IMR-90 (cell line): ENCODE measurements at regions not wholly inside any gene's neighbourhood (a gene's known extent, or its start where the extent isn't known, plus 50 kb on each side); places are given as distances from the start of the nearest gene placed in this dataset.
A peak's percentile ranks its signal among the peaks of the same experiment; 100 is the strongest.

Experiments
- ATAC-seq: fragments of 200-7000 bp; cut with Tn5 transposase; 2 replicates; pipeline ENCODE4 v1.9.1; 2020; ENCODE audit warnings: low read depth, mild to moderate bottlenecking, moderate library complexity
- BruUV-seq: library from RNA; stranded (reverse); fragments of 400-500 nt; replicated peaks from 2 replicates; lab custom pipeline; 2021; lab: Mats Ljungman, UMichigan
- CTCF ChIA-PET: fragments of 300-600 bp; formaldehyde crosslinking; extraction: SDS; loops from one replicate; lab custom pipeline; 2021; ENCODE audit warnings: antibody characterized with exemption; lab: Yijun Ruan, JAX
- POLR2A ChIA-PET: fragments of 300-600 bp; sonication (Branson Sonifier 250); formaldehyde crosslinking; loops from one replicate; lab custom pipeline; 2022; ENCODE audit warnings: antibody characterized with exemption; ENCODE audit not compliant: unreplicated experiment; lab: Charles Lee
- DNase-seq: peaks from one replicate; pipeline ENCODE4 v3.0.0; 2013
- H2AFZ ChIP-seq: replicated peaks from 2 replicates; pipeline ENCODE3; 2013; ENCODE audit warnings: low read length, mild to moderate bottlenecking; ENCODE audit not compliant: poor library complexity
- H2AK5ac ChIP-seq: 2 replicates; pipeline ENCODE4 v1.6.1; 2013; ENCODE audit warnings: low read depth, low read length, inconsistent platforms
- H2AK9ac ChIP-seq: replicated peaks from 2 replicates; pipeline ENCODE3; 2013; ENCODE audit warnings: mild to moderate bottlenecking, low read depth, low read length, moderate library complexity; ENCODE audit not compliant: poor library complexity
- H2BK120ac ChIP-seq: 2 replicates; pipeline ENCODE4 v1.6.1; 2013; ENCODE audit warnings: low read depth, low read length, inconsistent platforms
- H2BK15ac ChIP-seq: 3 replicates; pipeline ENCODE4 v1.6.1; 2013; ENCODE audit warnings: low read depth, low read length, inconsistent platforms
- H2BK20ac ChIP-seq: 2 replicates; pipeline ENCODE4 v1.6.1; 2013; ENCODE audit warnings: low read depth, mild to moderate bottlenecking, inconsistent platforms, low read length, moderate library complexity
- H2BK5ac ChIP-seq: 2 replicates; pipeline ENCODE4 v1.6.1; 2013; ENCODE audit warnings: mild to moderate bottlenecking, low read depth, low read length, inconsistent platforms; ENCODE audit not compliant: poor library complexity, severe bottlenecking
- H3K14ac ChIP-seq: replicated peaks from 2 replicates; pipeline ENCODE4 v1.6.1; 2013; ENCODE audit warnings: low read depth, low read length, inconsistent platforms
- H3K18ac ChIP-seq: 2 replicates; pipeline ENCODE4 v1.6.1; 2013; ENCODE audit warnings: low read depth, low read length, control low read depth
- H3K23ac ChIP-seq: 2 replicates; pipeline ENCODE4 v1.6.1; 2013; ENCODE audit warnings: low read depth, low read length, inconsistent platforms
- H3K27ac ChIP-seq: 2 replicates; pipeline ENCODE4 v1.5.1; 2013; ENCODE audit warnings: mild to moderate bottlenecking, control low read depth, low read length; ENCODE audit not compliant: insufficient read depth
- H3K27me3 ChIP-seq: 2 replicates; pipeline ENCODE4 v1.6.1; 2013; ENCODE audit warnings: low read length; ENCODE audit not compliant: control insufficient read depth, insufficient read depth
- H3K36me3 ChIP-seq: 2 replicates; pipeline ENCODE4 v1.6.1; 2013; ENCODE audit warnings: low read length, mixed read lengths; ENCODE audit not compliant: control insufficient read depth, insufficient read depth
- H3K4ac ChIP-seq: 2 replicates; pipeline ENCODE4 v1.6.1; 2013; ENCODE audit warnings: low read depth, low read length, inconsistent platforms
- H3K4me1 ChIP-seq: 2 replicates; pipeline ENCODE4 v1.6.1; 2013; ENCODE audit warnings: low read length, mixed read lengths; ENCODE audit not compliant: control insufficient read depth, insufficient read depth
- H3K4me2 ChIP-seq: 2 replicates; pipeline ENCODE4 v1.6.1; 2013; ENCODE audit warnings: low read depth, mild to moderate bottlenecking, control low read depth, low read length, moderate library complexity
- H3K4me3 ChIP-seq: 2 replicates; pipeline ENCODE4 v1.5.1; 2013; ENCODE audit warnings: low read depth, mild to moderate bottlenecking, control low read depth, low read length, moderate library complexity; ENCODE audit not compliant: insufficient read depth
- H3K56ac ChIP-seq: 2 replicates; pipeline ENCODE4 v1.6.1; 2013; ENCODE audit warnings: low read length, inconsistent platforms; ENCODE audit not compliant: insufficient read depth; ENCODE audit errors: extremely low read depth
- H3K79me1 ChIP-seq, 2 experiments: 2 replicates each; pipeline ENCODE4 v1.6.1; 2013; ENCODE audit warnings: low read length in 2 of 2, inconsistent platforms in 1 of 2, low read depth in 1 of 2
- H3K9ac ChIP-seq: 2 replicates; pipeline ENCODE4 v1.6.1; 2013; ENCODE audit warnings: low read depth, low read length, control low read depth
- H3K9me1 ChIP-seq: 2 replicates; pipeline ENCODE4 v1.6.1; 2013; ENCODE audit warnings: low read length, inconsistent platforms; ENCODE audit not compliant: insufficient read depth
- H3K9me3 ChIP-seq: 2 replicates; pipeline ENCODE4 v1.6.1; 2013; ENCODE audit warnings: low read length; ENCODE audit not compliant: control insufficient read depth, insufficient read depth
- H4K20me1 ChIP-seq: 2 replicates; pipeline ENCODE4 v1.6.1; 2013; ENCODE audit warnings: low read length, inconsistent platforms; ENCODE audit not compliant: insufficient read depth
- H4K5ac ChIP-seq: 2 replicates; pipeline ENCODE4 v1.6.1; 2013; ENCODE audit warnings: mild to moderate bottlenecking, low read depth, low read length, control low read depth
- H4K8ac ChIP-seq, 2 experiments: 2 replicates each; pipeline ENCODE4 v1.6.1; 2013; ENCODE audit warnings: low read depth in 2 of 2, low read length in 2 of 2, control low read depth in 1 of 2, inconsistent platforms in 1 of 2
- H4K91ac ChIP-seq: 2 replicates; pipeline ENCODE4 v1.6.1; 2013; ENCODE audit warnings: low read depth, low read length, inconsistent platforms; ENCODE audit not compliant: insufficient read depth
- BHLHE40 ChIP-seq: fragments of 150-350 bp; IDR thresholded peaks from 2 replicates; pipeline ENCODE4 v1.6.1; 2016; ENCODE audit warnings: mild to moderate bottlenecking, low read depth, low read length
- CEBPB ChIP-seq: IDR thresholded peaks from 2 replicates; pipeline ENCODE4 v1.6.1; 2012; ENCODE audit warnings: low read depth, low read length, improper control_type of control experiment
- CHD1 ChIP-seq: IDR thresholded peaks from 2 replicates; pipeline ENCODE4 v1.6.1; 2012; ENCODE audit warnings: low read depth, low read length, improper control_type of control experiment
- FOS ChIP-seq: fragments of 150-350 bp; IDR thresholded peaks from 2 replicates; pipeline ENCODE4 v1.6.1; 2016; ENCODE audit warnings: low read depth, low read length
- MAZ ChIP-seq: IDR thresholded peaks from 2 replicates; pipeline ENCODE4 v1.6.1; 2012; ENCODE audit warnings: low read depth, mild to moderate bottlenecking, low read length, improper control_type of control experiment, moderate library complexity, borderline replicate concordance
- MXI1 ChIP-seq: IDR thresholded peaks from 2 replicates; pipeline ENCODE4 v1.6.1; 2012; ENCODE audit warnings: low read depth, mild to moderate bottlenecking, low read length, moderate library complexity, borderline replicate concordance
- NFE2L2 ChIP-seq: fragments of 150-350 bp; IDR thresholded peaks from 2 replicates; pipeline ENCODE4 v1.6.1; 2016; ENCODE audit warnings: low read depth, mild to moderate bottlenecking, low read length
- RAD21 ChIP-seq: IDR thresholded peaks from 2 replicates; pipeline ENCODE4 v1.6.1; 2012; ENCODE audit warnings: low read length, improper control_type of control experiment
- RCOR1 ChIP-seq: IDR thresholded peaks from 2 replicates; pipeline ENCODE4 v1.6.1; 2012; ENCODE audit warnings: mild to moderate bottlenecking, low read length, improper control_type of control experiment; ENCODE audit not compliant: insufficient replicate concordance
- RFX5 ChIP-seq: IDR thresholded peaks from 2 replicates; pipeline ENCODE4 v1.8.0; 2012; ENCODE audit warnings: low read depth, mild to moderate bottlenecking, low read length, moderate library complexity
- SMC3 ChIP-seq: fragments of 150-350 bp; IDR thresholded peaks from 2 replicates; pipeline ENCODE4 v1.6.1; 2016; ENCODE audit warnings: low read depth, mild to moderate bottlenecking, antibody characterized with exemption, low read length, moderate library complexity
- WGBS, 2 experiments: methylation state at CpG; one replicate each; pipeline versions ENCODE4 v1.1.5 to v1.1.7; 2013; ENCODE audit warnings: missing lambda C conversion rate in 2 of 2; ENCODE audit not compliant: insufficient read length in 1 of 2; ENCODE audit errors: extremely low coverage in 2 of 2; 5-methylcytosine and 5-hydroxymethylcytosine counted together
- dilution Hi-C: fragments of 300-500 bp; cut with HindIII; formaldehyde crosslinking; loops from one replicate; pipeline ENCODE4 v1.14.3; 2018; ENCODE audit warnings: low sequenced_read_pairs; ENCODE audit not compliant: unreplicated experiment
- in situ Hi-C: fragments of 300-500 bp; cut with MboI; formaldehyde crosslinking; loops from 3 replicates; pipeline ENCODE4 v1.14.3; 2019; ENCODE audit warnings: low sequenced_read_pairs, inconsistent platforms, mixed read lengths
- intact Hi-C: fragments of 100-400 bp; cut with micrococcal nuclease; formaldehyde crosslinking; loops from 2 replicates; pipeline ENCODE4 v1.10.0; 2022
- TF ChIP-seq, protein P1 (sequence below): fragments of 150-350 bp; IDR thresholded peaks from 2 replicates; pipeline ENCODE4 v1.6.1; 2016; ENCODE audit warnings: low read depth, mild to moderate bottlenecking, low read length, moderate library complexity, borderline replicate concordance
- TF ChIP-seq, protein P2 (sequence below): fragments of 150-350 bp; IDR thresholded peaks from 2 replicates; pipeline ENCODE4 v1.6.1; 2017; ENCODE audit warnings: mild to moderate bottlenecking, antibody characterized with exemption, low read length, low read depth

DNA sequence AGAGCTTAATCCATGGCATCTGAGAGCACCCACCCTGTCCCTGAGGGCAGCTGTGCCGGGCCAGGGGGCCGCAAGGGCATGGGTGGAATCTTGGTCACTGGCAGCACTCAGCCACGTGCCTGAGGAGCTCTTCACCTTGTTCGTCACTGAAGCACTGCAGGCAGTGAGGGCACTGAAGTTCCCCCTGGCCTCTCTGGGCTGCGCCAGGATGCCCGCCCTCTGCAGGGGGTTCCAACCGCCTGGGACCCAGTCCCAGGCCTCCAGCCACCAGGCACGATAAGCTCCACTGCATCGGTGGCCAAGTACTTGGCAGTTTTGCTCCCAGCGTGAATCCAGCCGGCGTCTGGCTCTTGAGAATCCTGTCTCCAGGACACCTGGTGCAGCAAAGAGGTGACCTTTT lies 96.4 kb upstream of the MED14 start:
- TF ChIP-seq SMC3 (no peak), RAD21 (no peak), RCOR1 (no peak), CEBPB (no peak), FOS (no peak), CHD1 (no peak), BHLHE40 (no peak), RFX5 (no peak), MAZ (no peak), MXI1 (no peak), NFE2L2 (no peak)
- TF ChIP-seq, protein P1, sequence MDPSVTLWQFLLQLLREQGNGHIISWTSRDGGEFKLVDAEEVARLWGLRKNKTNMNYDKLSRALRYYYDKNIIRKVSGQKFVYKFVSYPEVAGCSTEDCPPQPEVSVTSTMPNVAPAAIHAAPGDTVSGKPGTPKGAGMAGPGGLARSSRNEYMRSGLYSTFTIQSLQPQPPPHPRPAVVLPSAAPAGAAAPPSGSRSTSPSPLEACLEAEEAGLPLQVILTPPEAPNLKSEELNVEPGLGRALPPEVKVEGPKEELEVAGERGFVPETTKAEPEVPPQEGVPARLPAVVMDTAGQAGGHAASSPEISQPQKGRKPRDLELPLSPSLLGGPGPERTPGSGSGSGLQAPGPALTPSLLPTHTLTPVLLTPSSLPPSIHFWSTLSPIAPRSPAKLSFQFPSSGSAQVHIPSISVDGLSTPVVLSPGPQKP: no peak
- TF ChIP-seq, protein P2, sequence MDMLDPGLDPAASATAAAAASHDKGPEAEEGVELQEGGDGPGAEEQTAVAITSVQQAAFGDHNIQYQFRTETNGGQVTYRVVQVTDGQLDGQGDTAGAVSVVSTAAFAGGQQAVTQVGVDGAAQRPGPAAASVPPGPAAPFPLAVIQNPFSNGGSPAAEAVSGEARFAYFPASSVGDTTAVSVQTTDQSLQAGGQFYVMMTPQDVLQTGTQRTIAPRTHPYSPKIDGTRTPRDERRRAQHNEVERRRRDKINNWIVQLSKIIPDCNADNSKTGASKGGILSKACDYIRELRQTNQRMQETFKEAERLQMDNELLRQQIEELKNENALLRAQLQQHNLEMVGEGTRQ: no peak
- intact Hi-C loops (no loop called here), in situ Hi-C loops (no loop called here), dilution Hi-C loops (no loop called here)
- H3K9ac ChIP-seq: no peak overlapping the region
- H4K8ac ChIP-seq: no peak overlapping the region
- H4K91ac ChIP-seq: no peak overlapping the region
- no peak overlapping the region for H3K23ac ChIP-seq
- H2AK9ac ChIP-seq: peak overlapping the region; percentile 15
- no peak overlapping the region for H3K4ac ChIP-seq
- no peak overlapping the region for H3K4me3 ChIP-seq
- CTCF ChIA-PET: no interaction called here
- no peak overlapping the region for H3K56ac ChIP-seq
- no peaks in the 10 kb centered on the region for H3K9me1 ChIP-seq
- H4K20me1 ChIP-seq: no peaks in the 10 kb centered on the region
- H3K4me1 ChIP-seq: no peaks in the 10 kb centered on the region
- no peak overlapping the region for H2AFZ ChIP-seq
- peaks cover 9% of the 10 kb centered on the region for H3K27me3 ChIP-seq
- H3K4me2 ChIP-seq: no peak overlapping the region
- no peaks in the 10 kb centered on the region for H3K79me1 ChIP-seq
- BruUV-seq: no TSS peak
- no peak overlapping the region for H2BK5ac ChIP-seq
- H4K5ac ChIP-seq: no peak overlapping the region
- ATAC-seq (no peak), DNase-seq (no peak)
- H2AK5ac ChIP-seq: no peak overlapping the region
- H3K9me3 ChIP-seq: no peaks in the 10 kb centered on the region; the same call in 1 of the 2 replicates
- H2BK120ac ChIP-seq: no peak overlapping the region
- WGBS, 2 experiments: 80% methylated on average over 10 of the region's 12 CpGs; no CpG with 5 or more reads in 1 of the 2 experiments
- H3K36me3 ChIP-seq: no peaks in the 10 kb centered on the region
- H3K14ac ChIP-seq: no peak overlapping the region
- no peak overlapping the region for H2BK20ac ChIP-seq
- no peak overlapping the region for H2BK15ac ChIP-seq
- POLR2A ChIA-PET: no interaction called here
- H3K18ac ChIP-seq: no peak overlapping the region
- no peak overlapping the region for H3K27ac ChIP-seq
